ENCODE measurements at regions not wholly inside any gene's neighbourhood (a gene's known extent, or its start where the extent isn't known, plus 50 kb on each side); places are given as distances from the start of the nearest gene placed in this dataset.

DNA sequence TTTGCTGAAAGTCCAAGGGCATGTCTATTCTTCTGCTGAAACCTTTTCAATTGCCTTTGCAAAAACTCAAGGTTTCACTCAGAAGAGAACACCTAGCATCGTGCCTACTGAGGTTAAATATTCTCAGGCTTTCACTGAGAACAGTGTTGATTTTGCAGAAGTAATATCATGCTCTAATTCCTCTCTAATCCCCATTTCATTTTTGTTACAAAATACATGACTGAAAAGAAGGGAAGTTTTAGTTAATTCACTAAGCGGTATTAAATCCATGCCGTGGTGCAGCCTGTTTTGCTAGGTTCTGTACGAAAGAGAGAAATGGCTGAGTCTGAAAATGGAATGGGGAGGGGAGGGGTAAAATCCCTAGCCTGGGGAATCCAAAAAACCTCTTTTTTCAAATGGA lies 163.2 kb upstream of the CAMK1G start:
- no peak for DNase-seq
- intact Hi-C loops (cut with DNase I) = no loop called here

DNA sequence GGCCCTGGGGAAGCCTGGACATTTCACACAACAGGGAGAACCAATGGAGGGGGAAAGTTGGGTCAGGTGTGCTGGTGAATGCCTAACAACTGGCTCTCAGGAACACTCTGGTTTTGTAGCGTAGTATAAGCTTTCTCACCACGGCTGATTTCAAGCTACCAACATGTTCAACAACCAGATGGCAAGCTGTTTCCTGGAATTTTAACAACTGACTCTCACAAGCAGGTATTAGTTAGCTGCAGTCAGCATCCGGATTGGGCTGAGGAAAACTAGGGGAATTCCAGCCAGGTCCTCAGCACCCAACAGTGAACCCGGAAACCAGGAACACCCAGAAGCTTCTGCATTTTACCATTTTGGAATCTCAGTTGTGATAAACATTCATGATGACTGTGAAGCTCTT lies 162.3 kb upstream of the CAMK1G start:
- DNase-seq = peak in 1 of 10 donors; percentile 7
- intact Hi-C loops (cut with DNase I) = no loop called here

DNA sequence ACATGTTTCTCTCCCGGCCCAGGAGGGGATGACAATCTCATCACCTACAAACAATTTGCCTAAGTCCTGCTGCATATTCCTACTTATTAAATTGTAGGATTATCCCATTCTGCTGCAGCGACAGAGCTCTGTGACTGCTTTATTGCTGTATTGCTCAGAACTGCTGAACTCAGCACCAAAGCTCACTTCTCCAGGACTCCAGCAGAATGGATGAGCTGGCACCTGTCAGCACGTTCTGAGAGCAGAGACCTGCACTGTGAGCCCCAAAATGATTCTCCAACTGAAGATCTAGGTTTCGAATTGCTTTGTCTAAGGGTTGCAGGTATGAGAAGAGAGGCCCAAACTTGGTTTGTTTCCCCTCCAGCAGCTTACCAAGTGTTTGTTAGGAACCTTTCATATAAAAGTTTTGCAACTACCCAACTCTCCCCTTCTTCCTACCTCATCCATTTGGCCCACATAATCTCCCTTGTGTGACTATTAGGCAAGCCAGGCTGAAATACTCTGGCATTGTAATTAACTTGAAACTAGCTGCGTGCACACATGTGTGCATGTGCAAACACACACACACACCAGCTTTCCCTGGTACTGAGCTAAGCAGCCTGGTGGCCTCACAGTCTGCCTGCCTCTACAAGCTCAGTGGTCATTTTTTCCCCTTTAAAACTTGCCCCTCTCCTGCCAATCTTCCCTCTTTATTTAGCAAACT lies 161.4 kb upstream of the CAMK1G start:
- intact Hi-C loops (cut with DNase I) = no loop called here
- no peak for DNase-seq

DNA sequence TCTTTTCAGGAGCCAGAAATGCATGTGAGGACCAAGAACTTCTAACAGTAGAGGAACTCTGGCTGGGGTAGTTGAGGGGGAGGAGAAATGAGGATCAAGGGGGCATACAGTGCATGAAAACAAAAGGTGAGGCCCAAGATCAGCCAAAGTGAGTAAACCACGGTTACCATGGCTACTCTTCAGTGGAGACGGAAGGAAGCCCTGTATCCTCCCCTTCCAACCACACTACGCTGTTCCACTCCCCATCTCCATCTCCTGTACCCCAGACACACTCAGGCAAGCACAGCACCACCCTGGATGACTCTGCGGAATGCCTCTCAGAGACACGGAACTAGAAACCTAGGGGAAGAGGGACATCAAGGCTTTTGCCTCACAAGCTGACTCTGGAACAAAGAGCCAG lies 157.6 kb upstream of the CAMK1G start:
- intact Hi-C loops (cut with DNase I) = no loop called here
- no peak for DNase-seq

DNA sequence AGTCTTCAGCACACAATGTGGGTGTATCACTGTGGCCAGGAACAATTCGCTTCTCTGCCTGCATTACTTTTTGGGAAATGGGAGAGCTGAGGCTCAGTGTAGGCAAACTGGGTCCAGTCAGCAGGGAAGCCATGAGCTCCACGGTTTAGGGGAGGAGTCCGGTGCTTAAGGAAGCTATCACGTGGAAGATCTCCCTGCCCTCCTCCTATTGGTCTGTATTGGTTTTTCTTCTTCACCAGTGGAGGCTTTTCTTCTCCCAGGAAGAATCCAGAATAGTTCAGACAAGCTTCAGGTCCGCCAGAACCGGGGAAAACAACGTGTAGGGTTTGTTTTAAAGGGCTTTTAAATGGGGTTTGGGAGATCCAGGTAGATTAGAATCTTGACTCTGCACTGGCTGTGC lies 156.2 kb upstream of the CAMK1G start:
- intact Hi-C loops (cut with DNase I) = no loop called here
- no peak for DNase-seq

DNA sequence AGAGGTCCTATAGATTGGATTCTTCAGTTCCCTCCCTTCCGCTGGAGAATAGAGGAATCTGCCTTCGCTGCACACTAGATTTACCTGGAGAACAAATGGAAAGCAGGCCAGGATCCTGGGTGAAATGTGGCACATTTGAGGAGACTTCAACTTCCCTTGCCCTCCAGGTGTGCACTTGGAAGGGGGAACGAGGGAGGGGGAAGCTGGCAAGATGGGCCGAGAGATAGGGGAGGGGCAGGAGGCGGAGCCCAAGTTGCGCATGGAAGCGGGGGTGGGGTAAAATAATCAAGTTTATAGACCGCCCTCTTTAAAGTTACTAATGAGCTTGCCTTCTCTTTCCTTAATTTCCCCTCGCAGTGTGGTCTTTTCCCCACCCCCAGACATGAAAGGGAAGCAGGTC lies 155.7 kb upstream of the CAMK1G start:
- intact Hi-C loops (cut with DNase I) = no loop called here
- no peak for DNase-seq

DNA sequence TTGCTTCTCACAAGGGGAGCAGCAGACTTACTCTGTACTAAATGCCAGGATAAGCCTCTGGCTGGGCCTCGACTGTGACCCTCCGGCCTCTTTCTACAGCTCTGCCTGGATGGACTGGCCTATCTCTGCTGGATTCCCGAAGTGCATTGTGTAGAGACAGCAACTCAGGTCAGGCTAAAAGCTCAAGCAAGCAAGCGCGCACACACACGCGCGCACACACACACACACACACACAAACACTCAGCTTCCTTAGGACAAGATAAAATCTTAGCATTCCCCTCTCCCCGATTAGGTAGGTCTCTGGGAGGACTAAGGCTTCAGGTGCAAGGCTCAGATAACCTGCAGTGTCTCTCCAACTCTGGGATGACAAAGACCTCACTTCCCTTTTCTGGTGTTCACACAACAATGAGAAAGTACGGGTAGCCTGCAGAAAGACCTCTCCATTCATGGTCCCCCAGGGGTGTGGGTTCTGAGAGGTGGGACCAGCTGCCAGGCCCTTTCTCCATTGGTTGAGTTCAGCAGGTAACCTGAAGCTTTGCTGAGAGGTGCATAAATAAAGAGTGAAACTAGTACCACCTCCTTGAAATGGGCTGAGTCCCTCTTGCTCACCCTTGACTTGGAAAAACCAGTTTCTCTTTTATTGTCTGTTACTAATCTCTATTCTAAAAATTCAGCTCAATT lies 155.1 kb upstream of the CAMK1G start:
- intact Hi-C loops (cut with DNase I) = no loop called here
- no peak for DNase-seq

DNA sequence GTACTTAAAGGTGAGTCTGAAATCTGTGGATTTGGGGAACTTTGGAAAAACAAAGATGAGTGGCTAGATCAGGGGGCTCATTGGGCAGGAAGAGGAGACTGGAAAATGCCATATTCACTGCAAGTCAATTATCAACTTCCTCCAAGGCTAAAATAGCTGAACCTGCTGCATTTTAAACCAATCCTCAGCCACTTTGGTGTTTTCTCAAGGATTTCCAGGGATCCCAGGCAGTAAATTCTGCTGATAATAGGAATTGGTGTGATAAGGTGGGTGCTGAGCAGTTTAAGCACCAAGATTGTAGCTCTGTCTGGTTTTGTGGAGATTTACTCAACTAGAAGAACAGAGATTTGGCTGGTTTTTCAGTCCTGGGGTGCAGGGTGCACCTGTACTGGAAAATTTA lies 153.9 kb upstream of the CAMK1G start:
- no peak for DNase-seq
- intact Hi-C loops (cut with DNase I) = no loop called here

DNA sequence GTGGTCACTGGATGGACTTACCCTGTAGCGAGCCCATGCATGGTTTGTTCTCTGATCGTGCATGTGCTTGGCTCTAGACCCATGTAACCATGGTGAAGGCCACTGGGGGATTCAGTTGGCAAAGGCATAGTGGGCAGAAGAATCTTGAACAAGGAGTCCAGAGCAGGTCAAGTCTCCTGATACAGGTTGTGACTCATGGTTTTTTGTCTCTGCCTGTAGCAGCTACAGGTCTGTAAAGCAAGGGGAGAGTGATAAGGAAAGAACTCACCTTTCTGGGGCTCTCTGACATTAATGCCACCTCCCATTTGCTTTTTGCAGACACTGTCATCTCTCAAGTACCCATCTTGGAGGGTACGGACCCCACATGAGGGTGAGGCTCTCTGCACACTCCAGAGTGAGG lies 153.4 kb upstream of the CAMK1G start:
- no peak for DNase-seq
- intact Hi-C loops (cut with DNase I) = no loop called here

DNA sequence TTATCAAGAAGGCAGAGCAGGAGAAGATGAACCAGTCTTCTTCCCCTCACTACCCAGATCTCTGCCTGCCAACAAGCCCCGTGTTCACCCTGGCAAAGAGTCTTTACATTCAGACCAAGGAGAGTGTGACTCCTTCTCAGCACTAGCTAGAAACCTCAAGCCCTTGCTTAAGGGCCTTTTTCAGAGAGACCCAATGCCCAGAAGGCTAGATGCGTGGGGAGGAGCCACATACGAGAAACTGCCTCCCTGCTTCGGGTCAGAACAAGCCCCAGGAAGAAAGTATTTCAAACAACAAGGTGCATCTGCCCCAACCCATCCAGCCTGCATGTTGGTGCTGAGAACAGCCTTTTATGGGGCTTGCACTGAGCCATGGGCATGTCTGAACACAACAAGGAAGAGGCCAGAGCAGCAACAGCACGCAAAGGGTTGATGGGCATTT lies 152.7 kb upstream of the CAMK1G start:
- intact Hi-C loops (cut with DNase I) = no loop called here
- no peak for DNase-seq

DNA sequence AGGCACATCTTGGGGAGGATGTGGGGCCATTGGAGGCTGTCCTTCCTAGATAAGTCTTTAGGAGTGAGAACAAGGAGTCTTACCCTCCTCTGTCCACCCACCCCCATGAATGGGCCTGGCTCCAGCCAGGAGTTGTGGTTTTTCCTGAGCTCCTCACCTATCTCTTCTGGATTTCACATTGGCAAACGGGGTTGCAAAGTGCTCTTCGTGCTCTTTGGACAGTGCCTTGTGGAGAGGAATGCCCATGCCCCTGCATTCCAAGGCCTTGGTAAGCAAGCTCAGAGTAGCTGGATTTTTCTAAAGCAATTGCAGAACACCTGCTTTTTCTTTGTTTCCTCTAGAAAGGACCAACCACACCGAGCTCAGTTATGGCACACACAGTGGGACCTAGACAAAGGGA lies 152.1 kb upstream of the CAMK1G start:
- no peak for DNase-seq
- intact Hi-C loops (cut with DNase I) = no loop called here

DNA sequence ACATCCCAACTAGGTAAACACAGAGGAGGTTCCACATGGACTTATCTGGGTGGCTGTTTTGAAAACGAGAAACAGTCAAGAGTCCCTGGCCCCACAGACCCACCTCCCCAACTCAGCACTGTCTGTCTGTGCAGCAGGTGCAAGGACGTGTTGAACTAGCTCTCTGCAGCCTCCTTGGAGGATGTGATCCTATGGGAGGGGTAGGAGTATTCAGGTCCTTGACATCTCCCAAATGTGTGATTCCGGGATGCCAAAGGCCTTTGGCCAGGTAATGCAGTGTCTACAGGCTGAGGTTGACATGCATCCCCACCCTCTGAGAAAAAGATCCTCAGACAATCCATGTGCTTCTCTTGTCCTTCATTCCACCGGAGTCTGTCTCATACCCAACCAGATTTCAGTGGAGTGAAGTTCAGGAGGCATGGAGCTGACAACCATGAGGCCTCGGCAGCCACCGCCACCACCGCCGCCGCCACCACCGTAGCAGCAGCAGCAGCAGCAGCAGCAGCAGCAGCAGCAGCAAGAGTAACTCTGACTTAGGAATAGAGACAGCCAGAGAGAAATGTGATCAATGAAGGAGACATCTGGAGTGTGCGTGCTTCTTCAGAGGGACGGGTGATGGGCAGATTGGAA lies 151.6 kb upstream of the CAMK1G start:
- intact Hi-C loops (cut with DNase I) = no loop called here
- peak in 1 of 10 donors; percentile 87 for DNase-seq

DNA sequence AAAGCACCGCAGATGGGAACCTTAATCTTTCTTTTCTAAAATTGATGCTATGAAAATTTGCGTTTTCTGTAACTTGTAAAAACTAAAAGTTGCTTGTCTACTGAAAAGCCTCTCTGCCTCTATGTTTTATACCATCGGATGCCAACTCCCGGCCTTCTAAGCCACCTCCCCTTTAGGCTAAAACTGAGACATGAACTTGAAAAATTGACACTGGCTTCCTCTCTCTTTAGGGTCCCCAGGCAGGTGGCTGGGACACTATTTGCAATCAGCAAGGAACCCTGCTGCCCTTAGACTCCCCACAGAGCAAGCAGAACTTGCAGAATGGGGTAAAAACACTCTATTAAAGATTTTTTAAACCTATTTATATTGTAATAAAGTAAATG lies 151.1 kb upstream of the CAMK1G start:
- intact Hi-C loops (cut with DNase I) = no loop called here
- no peak for DNase-seq

DNA sequence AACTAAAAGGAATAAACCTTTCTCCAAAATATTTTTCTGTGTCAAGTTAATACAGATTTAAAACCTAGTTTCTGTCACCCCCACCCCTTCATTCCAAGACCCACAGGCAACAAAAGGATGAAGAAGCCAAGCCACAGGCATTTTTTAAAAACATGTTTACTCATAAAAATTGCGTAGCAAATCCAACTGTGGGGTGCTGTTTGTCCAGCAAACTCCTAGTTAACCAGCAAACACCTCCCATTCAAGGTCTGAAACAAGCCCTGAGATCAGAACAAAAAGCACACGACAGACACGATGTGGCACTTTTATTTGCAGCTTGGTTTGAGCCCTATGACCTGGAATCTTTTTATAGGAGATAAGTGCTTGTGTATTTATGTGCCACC lies 149.9 kb upstream of the CAMK1G start:
- DNase-seq = no peak
- intact Hi-C loops (cut with DNase I) = no loop called here

DNA sequence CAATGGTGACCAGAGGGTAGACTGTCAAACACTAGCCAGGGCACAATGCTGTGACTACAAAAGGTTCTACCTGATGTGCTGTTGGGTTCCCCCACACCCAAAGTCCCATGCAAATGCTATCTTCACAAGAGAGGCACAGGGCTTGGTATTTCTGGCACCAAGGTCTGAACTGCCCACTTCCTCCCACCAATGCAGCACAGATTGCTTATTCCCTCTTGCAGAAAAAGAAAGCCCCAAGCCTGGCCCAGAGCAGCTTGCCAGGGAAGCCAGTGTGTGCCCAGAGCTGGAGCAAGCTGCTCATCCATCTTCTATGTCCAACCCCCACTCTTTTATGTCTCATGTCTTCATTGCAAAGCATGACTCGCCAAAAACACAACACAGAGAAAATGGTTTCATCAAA lies 149.4 kb upstream of the CAMK1G start:
- peak in 9 of 10 donors; percentile 16 to 92 (median 58) for DNase-seq
- intact Hi-C loops (cut with DNase I) = no loop called here

DNA sequence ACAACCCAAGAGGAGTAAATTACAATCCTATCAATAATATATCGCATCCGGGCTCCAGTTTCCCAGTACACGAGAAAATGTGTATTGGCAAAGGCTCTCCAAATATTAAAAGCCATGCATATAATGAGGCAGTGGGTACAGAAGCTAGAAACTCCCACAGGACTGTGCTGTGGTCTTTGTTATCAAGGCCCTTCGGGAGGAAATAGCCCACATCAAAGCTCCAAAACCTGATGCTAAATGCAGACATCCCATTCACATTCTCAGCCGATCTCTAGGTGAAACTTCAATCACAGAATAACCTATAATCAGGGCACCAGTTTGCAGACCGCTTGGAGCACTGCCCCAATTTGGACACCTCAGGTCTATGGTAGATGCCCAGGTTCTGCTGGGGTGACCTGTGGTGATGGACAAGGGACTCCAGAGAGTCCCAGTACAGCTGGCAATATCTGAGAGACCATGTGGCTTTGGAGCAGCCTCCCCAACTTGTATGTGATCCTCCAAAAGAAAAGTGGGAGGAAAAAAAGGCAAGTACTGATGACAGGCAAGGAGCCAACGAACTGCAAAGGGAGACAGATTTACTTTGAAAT lies 148.8 kb upstream of the CAMK1G start:
- intact Hi-C loops (cut with DNase I) = no loop called here
- peak in 1 of 10 donors; percentile 13 for DNase-seq

DNA sequence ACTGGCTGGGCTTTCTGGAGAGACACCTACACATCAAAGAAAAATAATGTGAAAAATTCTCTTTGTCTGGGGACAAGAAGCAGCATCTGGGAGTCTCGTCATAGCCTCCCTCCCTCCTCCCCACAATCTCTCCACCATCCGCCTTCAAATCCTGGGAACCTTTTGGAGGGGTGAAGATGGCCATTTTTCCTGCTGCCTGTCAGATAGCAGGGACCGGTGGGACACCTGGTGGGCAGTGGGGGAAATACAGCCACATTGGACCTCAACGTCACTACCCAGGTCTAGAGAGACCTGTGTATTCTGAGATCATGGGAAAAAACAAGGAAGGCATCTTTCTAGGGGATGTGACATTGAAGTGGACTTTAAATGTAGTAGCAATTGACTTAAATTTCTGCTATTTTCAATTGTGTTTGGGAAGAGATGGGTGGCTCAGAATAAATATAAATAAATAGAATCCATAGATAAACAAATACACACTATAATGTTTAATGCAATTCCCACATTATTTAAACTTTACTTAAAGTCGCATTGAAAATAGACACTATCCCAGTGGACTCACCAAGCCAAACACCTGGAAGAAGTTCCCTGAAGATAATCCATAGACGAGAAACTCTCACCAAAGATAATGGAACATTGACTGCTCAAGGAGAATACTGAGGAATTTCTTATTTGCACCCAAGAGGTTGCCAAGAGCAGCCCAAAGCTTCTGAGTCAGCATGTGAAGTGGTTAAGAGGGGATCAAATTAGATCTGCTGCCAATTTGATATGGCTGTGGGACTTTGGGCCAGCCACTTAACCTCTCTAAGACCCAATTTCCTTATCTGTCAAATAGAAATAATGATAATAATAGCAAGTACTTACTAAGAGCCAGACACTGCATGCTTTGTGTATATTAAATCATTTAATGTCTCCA lies 147.6 kb upstream of the CAMK1G start:
- DNase-seq = peak; percentile 47 to 96 (median 80)
- intact Hi-C loops (cut with DNase I) = no loop called here

DNA sequence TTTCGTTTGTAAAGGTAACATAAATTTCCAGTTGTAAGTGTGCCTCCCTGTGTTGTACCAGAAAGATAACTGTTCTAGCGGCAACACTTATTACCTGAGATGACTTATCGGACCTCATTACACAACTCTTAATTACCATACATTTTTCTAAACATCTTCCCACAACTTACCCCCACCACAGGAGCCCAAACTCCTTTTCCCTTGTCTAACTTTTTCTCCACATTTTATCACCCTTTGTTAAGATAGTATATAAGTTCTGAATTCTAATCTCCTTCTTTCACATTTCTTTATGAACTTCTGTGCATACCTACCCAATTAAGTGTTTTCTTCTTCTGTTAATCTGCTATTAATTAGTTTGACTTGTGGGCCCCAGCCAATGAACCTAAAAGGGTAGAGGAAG lies 143.7 kb upstream of the CAMK1G start:
- intact Hi-C loops (cut with DNase I) = no loop called here
- no peak for DNase-seq

DNA sequence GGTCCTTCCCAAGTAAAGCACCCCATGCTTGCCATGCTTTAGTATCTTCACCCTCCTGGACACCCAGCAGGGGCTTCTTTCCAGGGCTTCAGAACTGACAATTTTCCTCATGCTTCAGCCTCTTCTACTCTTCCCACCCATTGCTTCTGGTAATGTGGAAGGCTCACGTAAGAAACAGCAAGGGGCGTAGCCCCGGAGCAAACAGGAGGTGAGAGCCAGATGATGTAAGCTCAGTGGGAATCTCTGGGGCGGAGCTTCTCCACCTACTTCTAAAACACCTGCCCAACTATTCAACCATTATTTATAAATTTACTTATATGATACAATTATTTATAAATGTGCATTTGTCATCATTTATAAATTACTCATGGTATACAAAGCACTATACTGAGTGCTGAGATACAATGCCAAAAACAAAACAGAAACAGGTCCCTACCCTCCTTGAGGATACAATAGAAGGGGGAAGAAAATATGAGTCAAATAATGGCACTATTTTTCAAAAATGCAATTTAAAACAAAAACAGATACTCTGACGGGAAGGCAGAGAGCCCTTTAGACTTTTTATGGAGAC lies 140.1 kb upstream of the CAMK1G start:
- intact Hi-C loops (cut with DNase I) = no loop called here
- DNase-seq = no peak

DNA sequence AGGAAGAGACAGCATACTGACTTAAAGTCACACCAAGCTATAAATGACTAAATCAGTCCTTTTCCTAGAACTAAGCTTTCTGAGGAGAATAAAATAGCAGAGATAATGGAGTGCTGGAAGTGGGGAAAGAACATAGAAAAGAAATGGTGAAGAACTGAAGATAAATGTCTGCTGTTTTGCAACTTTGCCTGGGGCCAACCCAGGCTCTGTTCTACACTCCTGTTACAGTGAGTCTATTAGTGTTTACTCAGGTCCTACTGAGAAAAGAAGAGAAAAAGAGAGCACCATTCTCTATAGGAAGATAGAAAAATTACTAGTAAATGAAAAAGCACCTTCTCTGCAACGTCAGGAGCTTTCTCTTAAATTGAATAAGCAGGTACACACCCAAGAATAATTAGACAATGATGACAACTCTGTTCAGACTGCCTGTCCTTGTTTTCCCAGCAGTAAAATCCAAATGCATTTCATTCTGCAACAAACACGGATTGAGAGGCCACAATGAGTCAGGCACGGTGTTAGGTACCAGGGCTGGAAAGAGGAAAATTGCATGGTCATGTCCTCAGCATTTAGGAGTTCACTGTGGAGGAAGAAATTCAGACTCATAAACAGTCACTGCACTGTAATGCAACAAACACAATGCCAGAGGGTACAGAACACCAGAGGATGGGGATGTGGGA lies 139.4 kb upstream of the CAMK1G start:
- intact Hi-C loops (cut with DNase I) = no loop called here
- DNase-seq = no peak

Measured in posterior cingulate gyrus (tissue), 11 donors.